Loucy (cell line): ENCODE measurements at regions not wholly inside any gene's neighbourhood (a gene's known extent, or its start where the extent isn't known, plus 50 kb on each side); places are given as distances from the start of the nearest gene placed in this dataset.

Experiments used
- H2AFZ ChIP-seq: fragments of 200-600 bp; sonication (generic); 2 replicates; pipeline ENCODE4 v1.6.0; 2016; ENCODE audit warnings: antibody characterized with exemption, mild to moderate bottlenecking, low read length, moderate library complexity
- H3F3A ChIP-seq: fragments of 200-600 bp; 2 replicates; pipeline ENCODE4 v1.6.0; 2016; ENCODE audit warnings: antibody characterized with exemption, low read depth, mild to moderate bottlenecking
- H3K27me3 ChIP-seq: fragments of 200-600 bp; sonication (generic); 2 replicates; pipeline ENCODE4 v1.6.1; 2014; ENCODE audit warnings: low read length, mild to moderate bottlenecking; ENCODE audit not compliant: insufficient read depth, poor library complexity, severe bottlenecking
- H3K36me3 ChIP-seq: fragments of 200-600 bp; sonication (generic); 2 replicates; pipeline ENCODE4 v1.6.1; 2016; ENCODE audit warnings: low read length; ENCODE audit not compliant: insufficient read depth
- H3K4me1 ChIP-seq: fragments of 200-600 bp; sonication (generic); 2 replicates; pipeline ENCODE4 v1.5.1; 2014; ENCODE audit warnings: low read length, mild to moderate bottlenecking; ENCODE audit not compliant: insufficient read depth, poor library complexity, severe bottlenecking
- H3K4me2 ChIP-seq: fragments of 200-600 bp; sonication (generic); 2 replicates; pipeline ENCODE4 v1.6.0; 2014; ENCODE audit warnings: antibody characterized with exemption, low read length, low read depth, mild to moderate bottlenecking; ENCODE audit not compliant: poor library complexity, severe bottlenecking
- H3K4me3 ChIP-seq: fragments of 200-600 bp; sonication (generic); 2 replicates; pipeline ENCODE4 v1.5.1; 2014; ENCODE audit warnings: low read length, mild to moderate bottlenecking, mixed read lengths; ENCODE audit not compliant: poor library complexity, severe bottlenecking
- H3K79me2 ChIP-seq: fragments of 200-600 bp; sonication (generic); 2 replicates; pipeline ENCODE4 v1.6.1; 2014; ENCODE audit warnings: low read length; ENCODE audit not compliant: insufficient read depth
- H3K9ac ChIP-seq: fragments of 200-600 bp; sonication (generic); 2 replicates; pipeline ENCODE4 v1.6.0; 2014; ENCODE audit warnings: mild to moderate bottlenecking, low read depth, low read length, moderate library complexity; ENCODE audit not compliant: poor library complexity, severe bottlenecking
- H3K9me2 ChIP-seq: fragments of 200-600 bp; sonication (generic); replicated peaks from 2 replicates; pipeline ENCODE4 v1.6.1; 2016; ENCODE audit warnings: low read depth, low read length, mixed read lengths
- H3K9me3 ChIP-seq: fragments of 200-600 bp; sonication (generic); 2 replicates; pipeline ENCODE4 v1.6.1; 2014; ENCODE audit warnings: mild to moderate bottlenecking, antibody characterized with exemption, low read length, low read depth; ENCODE audit not compliant: insufficient read depth
- H4K20me1 ChIP-seq: fragments of 200-600 bp; sonication (generic); 2 replicates; pipeline ENCODE4 v1.6.0; 2014; ENCODE audit warnings: antibody characterized with exemption, low read length, mild to moderate bottlenecking; ENCODE audit not compliant: insufficient read depth, poor library complexity, severe bottlenecking
- EZH2phosphoT487 ChIP-seq: fragments of 200-600 bp; IDR thresholded peaks from 2 replicates; pipeline ENCODE4 v1.6.1; 2018; ENCODE audit warnings: antibody characterized with exemption, mild to moderate bottlenecking, moderate library complexity, borderline replicate concordance
- TF ChIP-seq, protein P1 (sequence below): fragments of 200-600 bp; sonication (generic); conservative IDR thresholded peaks from 2 replicates; pipeline ENCODE4 v1.5.1; 2014; ENCODE audit warnings: mild to moderate bottlenecking, antibody characterized with exemption, low read length

DNA sequence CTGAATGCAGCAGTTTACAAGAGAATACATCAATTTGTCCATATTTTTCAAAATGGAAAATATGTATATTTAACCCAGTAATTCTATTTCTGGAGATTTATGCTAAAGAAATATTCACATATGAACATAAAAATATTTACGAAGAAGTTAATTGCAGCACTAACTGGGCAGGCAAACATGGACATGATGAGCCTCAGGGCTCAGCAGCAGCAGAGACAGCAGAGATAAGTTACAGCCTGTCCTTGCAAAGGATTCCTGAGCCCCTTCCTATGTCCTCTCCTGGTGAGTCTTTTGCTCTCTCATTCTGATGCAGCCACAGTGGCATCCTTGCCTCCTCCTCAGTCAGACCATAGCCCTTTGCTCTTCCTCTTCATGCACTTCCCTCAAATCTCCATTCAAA is 680.6 kb upstream of the CPEB2 start:
- no peaks in the 10 kb centered on the region for H3F3A ChIP-seq
- no peak overlapping the region for H3K4me2 ChIP-seq
- H3K9ac ChIP-seq = no peak overlapping the region
- H3K36me3 ChIP-seq = no peaks in the 10 kb centered on the region
- TF ChIP-seq, protein P1, sequence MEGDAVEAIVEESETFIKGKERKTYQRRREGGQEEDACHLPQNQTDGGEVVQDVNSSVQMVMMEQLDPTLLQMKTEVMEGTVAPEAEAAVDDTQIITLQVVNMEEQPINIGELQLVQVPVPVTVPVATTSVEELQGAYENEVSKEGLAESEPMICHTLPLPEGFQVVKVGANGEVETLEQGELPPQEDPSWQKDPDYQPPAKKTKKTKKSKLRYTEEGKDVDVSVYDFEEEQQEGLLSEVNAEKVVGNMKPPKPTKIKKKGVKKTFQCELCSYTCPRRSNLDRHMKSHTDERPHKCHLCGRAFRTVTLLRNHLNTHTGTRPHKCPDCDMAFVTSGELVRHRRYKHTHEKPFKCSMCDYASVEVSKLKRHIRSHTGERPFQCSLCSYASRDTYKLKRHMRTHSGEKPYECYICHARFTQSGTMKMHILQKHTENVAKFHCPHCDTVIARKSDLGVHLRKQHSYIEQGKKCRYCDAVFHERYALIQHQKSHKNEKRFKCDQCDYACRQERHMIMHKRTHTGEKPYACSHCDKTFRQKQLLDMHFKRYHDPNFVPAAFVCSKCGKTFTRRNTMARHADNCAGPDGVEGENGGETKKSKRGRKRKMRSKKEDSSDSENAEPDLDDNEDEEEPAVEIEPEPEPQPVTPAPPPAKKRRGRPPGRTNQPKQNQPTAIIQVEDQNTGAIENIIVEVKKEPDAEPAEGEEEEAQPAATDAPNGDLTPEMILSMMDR = no peak
- no peak for TF ChIP-seq EZH2phosphoT487
- H4K20me1 ChIP-seq = no peaks in the 10 kb centered on the region
- no peaks in the 10 kb centered on the region for H3K79me2 ChIP-seq
- H2AFZ ChIP-seq = no peak overlapping the region
- H3K27me3 ChIP-seq = no peaks in the 10 kb centered on the region
- no peak overlapping the region for H3K4me3 ChIP-seq
- H3K9me2 ChIP-seq = no peaks in the 10 kb centered on the region
- H3K9me3 ChIP-seq = peaks cover 5% of the 10 kb centered on the region; the same call in 1 of the 2 replicates
- H3K4me1 ChIP-seq = peaks cover 3% of the 10 kb centered on the region

DNA sequence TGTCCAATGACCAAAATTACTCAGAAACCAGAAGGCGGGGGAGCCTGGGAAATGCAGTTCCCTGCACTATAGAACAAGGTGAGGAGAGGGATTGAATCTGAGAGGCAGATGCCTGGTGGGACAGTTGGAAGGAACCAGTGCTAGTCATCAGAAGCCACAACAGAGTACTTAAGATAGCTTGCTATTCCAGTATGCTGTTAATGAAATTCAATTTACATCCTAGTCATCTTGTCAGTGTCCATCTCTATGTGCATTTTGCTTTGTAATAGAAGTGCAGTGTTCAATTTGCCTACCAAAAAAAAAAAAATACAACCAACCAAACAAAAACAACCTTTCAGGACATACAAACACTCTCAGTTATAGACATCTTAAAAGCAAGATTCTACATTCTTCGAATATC is 679.1 kb upstream of the CPEB2 start:
- no peak for TF ChIP-seq EZH2phosphoT487
- TF ChIP-seq, protein P1 = no peak
- Histone ChIP-seq H3K36me3 (no peaks in the 10 kb centered on the region), H3K4me1 (peaks cover 3% of the 10 kb centered on the region), H3K4me2 (no peak overlapping the region), H4K20me1 (no peaks in the 10 kb centered on the region), H2AFZ (no peak overlapping the region), H3K9me2 (no peaks in the 10 kb centered on the region), H3K4me3 (no peak overlapping the region), H3K9me3 (peaks cover 5% of the 10 kb centered on the region; the same call in 1 of the 2 replicates), H3F3A (no peaks in the 10 kb centered on the region), H3K27me3 (no peaks in the 10 kb centered on the region), H3K79me2 (no peaks in the 10 kb centered on the region), H3K9ac (no peak overlapping the region)

DNA sequence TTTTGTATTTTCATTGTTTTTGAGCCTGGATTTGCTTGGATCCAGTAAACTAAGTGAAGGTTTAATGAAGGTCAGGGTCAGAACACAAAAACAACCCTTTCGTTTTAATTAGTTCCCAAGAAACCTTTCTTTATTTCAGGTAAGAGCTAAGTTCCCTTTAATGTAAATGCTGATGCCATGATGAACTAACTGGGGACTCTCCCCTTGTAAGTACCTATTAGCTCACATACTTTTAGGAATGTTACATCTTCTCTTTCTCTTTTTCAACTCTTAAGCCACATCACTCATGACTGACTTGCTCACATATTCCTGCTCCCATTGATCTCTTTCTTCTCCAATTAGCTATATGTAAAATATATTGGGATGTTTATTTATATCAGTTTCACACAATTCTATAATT is 673.1 kb upstream of the CPEB2 start:
- Histone ChIP-seq H3K36me3 (no peaks in the 10 kb centered on the region), H2AFZ (no peak overlapping the region), H3K9ac (no peak overlapping the region), H3K4me2 (no peak overlapping the region), H3K4me1 (no peaks in the 10 kb centered on the region), H3K4me3 (no peak overlapping the region), H3K27me3 (no peaks in the 10 kb centered on the region), H3K9me3 (peaks cover 5% of the 10 kb centered on the region; the same call in 1 of the 2 replicates), H3K9me2 (no peaks in the 10 kb centered on the region), H3F3A (no peaks in the 10 kb centered on the region), H4K20me1 (no peaks in the 10 kb centered on the region), H3K79me2 (no peaks in the 10 kb centered on the region)
- TF ChIP-seq, protein P1 = no peak
- TF ChIP-seq EZH2phosphoT487 = no peak
